22Rv1 (cell line): ENCODE measurements at regions not wholly inside any gene's neighbourhood (a gene's known extent, or its start where the extent isn't known, plus 50 kb on each side); places are given as distances from the start of the nearest gene placed in this dataset.

Experiments
- CTCF ChIP-seq: fragments of 450-650 bp; IDR thresholded peaks from 2 replicates; pipeline ENCODE4 v1.5.1; 2017; ENCODE audit warnings: mild to moderate bottlenecking
- ZFX ChIP-seq: fragments of 450-650 bp; IDR thresholded peaks from 2 replicates; pipeline ENCODE4 v1.6.1; 2017; ENCODE audit warnings: antibody characterized with exemption, borderline replicate concordance

DNA sequence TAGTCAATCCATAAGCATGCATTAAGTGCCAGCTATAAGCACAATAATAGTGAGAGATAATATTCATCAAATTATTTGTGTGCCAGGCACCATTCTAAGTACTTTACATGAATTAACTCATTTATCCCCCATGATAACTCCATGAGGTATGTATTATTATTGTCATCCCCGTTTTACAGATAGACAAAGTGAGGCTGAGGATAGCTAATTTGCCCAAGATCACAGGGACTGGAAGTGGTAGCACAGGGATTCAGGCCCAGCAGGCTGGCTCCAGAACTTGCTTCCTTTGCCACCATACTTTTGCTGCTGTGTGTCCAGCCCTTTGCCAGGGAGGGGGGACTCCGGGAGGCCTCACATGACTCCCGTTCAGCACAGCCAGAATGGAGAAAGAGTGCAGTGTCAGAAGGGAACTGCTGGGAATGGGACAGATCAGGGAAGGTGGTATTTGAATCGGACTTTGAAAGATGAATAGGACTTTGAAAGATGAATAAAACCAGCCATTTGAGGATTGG, 128.0 kb upstream of the PWP1 start:
- TF ChIP-seq CTCF: no peak
- TF ChIP-seq ZFX: no peak
